Natural killer cell (primary cell): ENCODE measurements at regions not wholly inside any gene's neighbourhood (a gene's known extent, or its start where the extent isn't known, plus 50 kb on each side); places are given as distances from the start of the nearest gene placed in this dataset.

Experiments
- ATAC-seq, 3 donors: fragments of 150-1000 bp in 2 of 3; fragments of 200-7000 bp in 1 of 3; cut with Tn5 transposase; 1 replicate in 1 of 3; 2 replicates in 2 of 3; pipeline ENCODE4 v1.10.0; 2021; ENCODE audit warnings: mild to moderate bottlenecking in 2 of 3, moderate library complexity in 2 of 3
- DNase-seq, 2 donors: peaks; one replicate each; pipeline versions ENCODE4 v3.0.0 to v3.0.0-alpha.2; 2013 to 2021; ENCODE audit warnings: mixed read lengths in 1 of 2
- H3K27ac ChIP-seq: one replicate; pipeline ENCODE4 v1.5.1; 2013; ENCODE audit warnings: mild to moderate bottlenecking, low read length
- H3K27me3 ChIP-seq: one replicate; pipeline ENCODE4 v1.6.1; 2013; ENCODE audit warnings: low read length; ENCODE audit not compliant: control insufficient read depth, insufficient read depth
- H3K36me3 ChIP-seq: one replicate; pipeline ENCODE4 v1.6.1; 2013; ENCODE audit warnings: low read length; ENCODE audit not compliant: control insufficient read depth, insufficient read depth
- H3K4me1 ChIP-seq: one replicate; pipeline ENCODE4 v1.6.1; 2013; ENCODE audit warnings: low read length; ENCODE audit not compliant: control insufficient read depth, insufficient read depth
- H3K4me3 ChIP-seq: one replicate; pipeline ENCODE4 v1.5.1; 2013; ENCODE audit warnings: low read length
- H3K9me3 ChIP-seq: one replicate; pipeline ENCODE4 v1.6.1; 2013; ENCODE audit warnings: low read length; ENCODE audit not compliant: control insufficient read depth, insufficient read depth
- H3K27ac Mint-ChIP-seq, 2 donors: one replicate each; pipeline ENCODE4 v1.8.0; 2022; ENCODE audit warnings: mild to moderate bottlenecking in 2 of 2, mixed read lengths in 2 of 2, moderate library complexity in 1 of 2
- H3K27me3 Mint-ChIP-seq, 2 donors: one replicate each; pipeline ENCODE4 v1.8.0; 2022; ENCODE audit warnings: low read depth in 2 of 2, mixed read lengths in 2 of 2
- H3K36me3 Mint-ChIP-seq: one replicate; pipeline ENCODE4 v1.8.0; 2022; ENCODE audit warnings: mixed read lengths
- H3K4me1 Mint-ChIP-seq, 2 donors: one replicate each; pipeline ENCODE4 v1.8.0; 2022; ENCODE audit warnings: mixed read lengths in 2 of 2
- H3K4me3 Mint-ChIP-seq: one replicate; pipeline ENCODE4 v1.8.0; 2022; ENCODE audit warnings: mild to moderate bottlenecking, moderate library complexity, mixed read lengths
- H3K9me3 Mint-ChIP-seq, 2 donors: one replicate each; pipeline ENCODE4 v1.8.0; 2022; ENCODE audit warnings: mixed read lengths in 2 of 2
- WGBS: methylation state at CpG from one replicate; pipeline ENCODE4 v1.1.7; 2013; ENCODE audit warnings: missing lambda C conversion rate; ENCODE audit not compliant: insufficient coverage; 5-methylcytosine and 5-hydroxymethylcytosine counted together
- intact Hi-C: fragments of 100-400 bp; cut with micrococcal nuclease; formaldehyde crosslinking; loops from one replicate; pipeline ENCODE4 v1.14.2; 2022
- TF ChIP-seq, protein P1 (sequence below): fragments of 200-600 bp; IDR thresholded peaks from one replicate; pipeline ENCODE4 v1.8.0; 2022; ENCODE audit warnings: antibody characterized with exemption

DNA sequence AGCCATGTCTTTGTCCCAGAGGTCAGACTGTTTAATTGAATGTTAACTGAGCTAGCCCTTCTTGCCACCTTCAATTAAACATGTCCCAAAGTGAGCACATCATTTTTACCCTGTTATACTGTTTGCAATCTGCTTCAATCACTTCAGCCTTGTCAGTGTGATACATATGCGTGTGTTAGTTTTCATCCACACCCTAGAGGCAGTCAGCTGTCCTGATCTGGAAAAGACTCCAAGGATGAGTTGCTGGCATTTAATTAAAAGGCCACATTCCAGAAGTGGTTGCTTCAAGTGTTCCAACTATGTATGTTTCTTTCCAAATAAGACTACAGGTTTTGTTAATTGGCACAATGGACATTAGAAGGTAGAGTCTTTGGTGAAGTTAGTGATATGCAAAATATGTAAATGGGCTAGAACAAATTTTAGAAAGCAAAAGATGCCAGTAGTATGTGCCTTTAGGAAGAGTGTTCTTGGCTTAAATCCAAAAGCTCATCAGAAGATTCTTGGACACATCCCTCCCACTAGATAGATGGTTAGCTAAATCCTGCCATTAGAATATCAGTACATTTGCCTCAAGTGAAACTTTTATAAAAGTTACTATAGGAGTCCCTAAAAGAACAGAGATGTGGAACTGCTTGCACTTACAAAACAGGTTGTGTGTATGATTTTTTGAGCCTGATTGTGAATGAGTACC lies 79.5 kb upstream of the SLIT2 start:
- WGBS: 89% methylated on average over 1 of the region's 1 CpG
- Mint-ChIP-seq H3K27ac (no peak overlapping the region), H3K4me1 (no peaks in the 10 kb centered on the region), H3K27me3 (no peaks in the 10 kb centered on the region), H3K36me3 (no peaks in the 10 kb centered on the region), H3K4me3 (no peak overlapping the region), H3K9me3 (peaks cover 7 to 12% of the 10 kb centered on the region in 2 donors)
- H3K27ac ChIP-seq: no peak overlapping the region
- DNase-seq (no peak), ATAC-seq (no peak)
- no peak overlapping the region for H3K4me3 ChIP-seq
- no peaks in the 10 kb centered on the region for H3K27me3 ChIP-seq
- intact Hi-C loops: no loop called here
- no peaks in the 10 kb centered on the region for H3K4me1 ChIP-seq
- TF ChIP-seq, protein P1, sequence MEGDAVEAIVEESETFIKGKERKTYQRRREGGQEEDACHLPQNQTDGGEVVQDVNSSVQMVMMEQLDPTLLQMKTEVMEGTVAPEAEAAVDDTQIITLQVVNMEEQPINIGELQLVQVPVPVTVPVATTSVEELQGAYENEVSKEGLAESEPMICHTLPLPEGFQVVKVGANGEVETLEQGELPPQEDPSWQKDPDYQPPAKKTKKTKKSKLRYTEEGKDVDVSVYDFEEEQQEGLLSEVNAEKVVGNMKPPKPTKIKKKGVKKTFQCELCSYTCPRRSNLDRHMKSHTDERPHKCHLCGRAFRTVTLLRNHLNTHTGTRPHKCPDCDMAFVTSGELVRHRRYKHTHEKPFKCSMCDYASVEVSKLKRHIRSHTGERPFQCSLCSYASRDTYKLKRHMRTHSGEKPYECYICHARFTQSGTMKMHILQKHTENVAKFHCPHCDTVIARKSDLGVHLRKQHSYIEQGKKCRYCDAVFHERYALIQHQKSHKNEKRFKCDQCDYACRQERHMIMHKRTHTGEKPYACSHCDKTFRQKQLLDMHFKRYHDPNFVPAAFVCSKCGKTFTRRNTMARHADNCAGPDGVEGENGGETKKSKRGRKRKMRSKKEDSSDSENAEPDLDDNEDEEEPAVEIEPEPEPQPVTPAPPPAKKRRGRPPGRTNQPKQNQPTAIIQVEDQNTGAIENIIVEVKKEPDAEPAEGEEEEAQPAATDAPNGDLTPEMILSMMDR: no peak
- no peaks in the 10 kb centered on the region for H3K9me3 ChIP-seq
- no peaks in the 10 kb centered on the region for H3K36me3 ChIP-seq

DNA sequence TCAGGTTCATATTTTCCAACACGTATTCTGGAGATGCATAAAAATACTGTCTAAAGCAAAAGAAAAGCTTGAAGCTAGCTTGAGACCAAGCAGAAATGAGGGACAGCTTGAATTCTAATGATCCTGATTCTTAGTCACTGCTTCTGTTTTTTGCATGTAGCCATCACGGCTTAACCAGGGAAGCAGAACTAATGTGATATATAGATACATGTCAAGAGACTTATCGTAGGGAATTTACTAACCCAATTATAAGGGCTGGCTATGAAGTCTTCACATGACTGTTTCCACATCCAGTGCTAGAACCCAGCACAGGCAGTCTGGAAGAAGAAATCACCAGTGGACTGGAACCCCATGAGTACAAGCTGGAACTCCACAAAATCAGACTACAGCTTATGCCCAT lies 85.2 kb upstream of the SLIT2 start:
- H3K9me3 Mint-ChIP-seq: peaks cover 5 to 9% of the 10 kb centered on the region in 2 donors
- TF ChIP-seq, protein P1: no peak
- no peak for DNase-seq
- H3K27ac Mint-ChIP-seq: no peak overlapping the region
- H3K4me3 Mint-ChIP-seq: no peak overlapping the region
- H3K4me1 ChIP-seq: no peaks in the 10 kb centered on the region
- H3K9me3 ChIP-seq: no peaks in the 10 kb centered on the region
- H3K36me3 ChIP-seq: no peaks in the 10 kb centered on the region
- no peak overlapping the region for H3K4me3 ChIP-seq
- no peaks in the 10 kb centered on the region for H3K36me3 Mint-ChIP-seq
- H3K27ac ChIP-seq: no peak overlapping the region
- ATAC-seq: no peak
- intact Hi-C loops: no loop called here
- 50% methylated on average over 3 of the region's 3 CpGs for WGBS
- H3K4me1 Mint-ChIP-seq: no peaks in the 10 kb centered on the region
- no peaks in the 10 kb centered on the region for H3K27me3 Mint-ChIP-seq
- no peaks in the 10 kb centered on the region for H3K27me3 ChIP-seq

DNA sequence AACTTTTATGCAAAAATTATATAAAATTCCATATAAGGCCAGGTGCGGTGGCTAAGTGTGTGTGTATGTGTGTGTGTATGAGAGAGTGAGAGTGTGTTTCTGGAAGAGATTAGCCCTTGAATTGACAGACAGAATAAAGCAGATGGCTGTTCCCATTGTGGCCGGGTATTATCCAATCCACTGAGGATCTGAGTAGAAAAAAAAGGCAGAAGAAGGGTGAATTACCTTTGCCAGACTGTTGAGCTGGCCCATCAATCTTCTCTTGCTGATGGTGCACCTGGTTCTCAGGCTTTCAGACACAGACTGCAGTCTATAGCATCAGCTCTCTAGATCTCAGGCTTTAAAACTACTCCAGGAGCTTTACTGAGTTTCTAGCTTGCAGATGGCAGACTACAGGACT lies 92.2 kb upstream of the SLIT2 start:
- Histone ChIP-seq H3K9me3 (no peaks in the 10 kb centered on the region), H3K4me3 (no peak overlapping the region), H3K36me3 (no peaks in the 10 kb centered on the region), H3K4me1 (no peaks in the 10 kb centered on the region), H3K27ac (no peak overlapping the region), H3K27me3 (no peaks in the 10 kb centered on the region)
- H3K27ac Mint-ChIP-seq: no peak overlapping the region
- no peaks in the 10 kb centered on the region for H3K27me3 Mint-ChIP-seq
- intact Hi-C loops: no loop called here
- 96% methylated on average over 2 of the region's 2 CpGs for WGBS
- DNase-seq (no peak), ATAC-seq (no peak)
- TF ChIP-seq, protein P1: no peak
- H3K9me3 Mint-ChIP-seq: peaks cover 18 to 23% of the 10 kb centered on the region in 2 donors
- no peak overlapping the region for H3K4me3 Mint-ChIP-seq
- no peaks in the 10 kb centered on the region for H3K36me3 Mint-ChIP-seq
- H3K4me1 Mint-ChIP-seq: no peaks in the 10 kb centered on the region

DNA sequence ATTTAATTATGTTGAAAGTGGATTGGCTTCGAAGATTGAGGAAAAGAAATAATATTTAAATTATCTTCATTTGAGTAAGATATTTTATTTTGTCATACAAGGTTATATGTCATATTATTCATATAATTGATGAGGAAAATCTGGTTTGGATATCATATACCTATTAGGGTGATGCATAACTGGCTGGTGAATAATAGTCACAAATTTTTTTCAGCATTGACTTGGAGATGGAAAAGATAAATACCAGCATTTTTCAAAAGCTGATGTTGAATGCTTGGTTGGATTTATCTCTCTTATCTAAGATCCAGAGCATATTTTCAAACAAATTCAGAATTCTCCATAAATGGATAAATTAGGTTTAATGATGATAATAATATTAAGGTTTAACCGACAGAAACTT lies 93.5 kb upstream of the SLIT2 start:
- Histone ChIP-seq H3K4me3 (no peak overlapping the region), H3K9me3 (no peaks in the 10 kb centered on the region), H3K27me3 (no peaks in the 10 kb centered on the region), H3K27ac (no peak overlapping the region), H3K4me1 (no peaks in the 10 kb centered on the region), H3K36me3 (no peaks in the 10 kb centered on the region)
- H3K9me3 Mint-ChIP-seq: peaks cover 15 to 20% of the 10 kb centered on the region in 2 donors
- intact Hi-C loops: no loop called here
- H3K27me3 Mint-ChIP-seq: no peaks in the 10 kb centered on the region
- no peaks in the 10 kb centered on the region for H3K36me3 Mint-ChIP-seq
- ATAC-seq (no peak), DNase-seq (no peak)
- WGBS: 83% methylated on average over 1 of the region's 2 CpGs
- no peaks in the 10 kb centered on the region for H3K4me1 Mint-ChIP-seq
- TF ChIP-seq, protein P1: no peak
- no peak overlapping the region for H3K4me3 Mint-ChIP-seq
- H3K27ac Mint-ChIP-seq: no peak overlapping the region
